Activated CD8-positive, alpha-beta memory T cell treated with anti-CD3 and anti-CD28 coated beads, Interleukin-2, amount 50 U/mL, for 4 hours (primary cell): ENCODE measurements at regions not wholly inside any gene's neighbourhood (a gene's known extent, or its start where the extent isn't known, plus 50 kb on each side); places are given as distances from the start of the nearest gene placed in this dataset.
"Not testable (repeated sequence)": the region's sequence is repeated elsewhere in the genome, so short reads cannot be mapped to it uniquely, and the experiment has no call there.

Experiments
- DNase-seq: peaks from one replicate; pipeline ENCODE4 v3.0.0-alpha.2; 2020

DNA sequence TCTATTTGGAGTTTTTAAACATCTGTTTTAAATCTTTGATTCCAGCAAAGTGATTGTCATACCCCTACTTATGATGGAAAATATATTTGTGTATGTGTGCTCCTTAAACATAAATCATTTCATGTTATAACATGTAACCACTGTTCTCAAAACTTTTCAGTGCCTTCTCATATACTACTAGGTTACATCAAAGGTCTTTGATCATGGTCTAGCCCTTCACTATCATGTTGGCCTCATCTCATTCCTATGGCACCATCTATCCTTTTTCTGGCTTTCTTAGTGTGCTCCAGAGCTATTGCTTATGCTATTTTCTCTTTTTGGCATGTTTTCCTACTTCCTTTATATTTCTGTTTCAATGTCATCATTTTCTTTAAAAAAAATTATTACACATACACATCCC lies 367.9 kb upstream of the SLC39A10 start:
- no peak for DNase-seq

GRCh38 chr2:195279840-195280427 lies 377.1 kb upstream of the SLC39A10 start:
- no peak for DNase-seq

DNA sequence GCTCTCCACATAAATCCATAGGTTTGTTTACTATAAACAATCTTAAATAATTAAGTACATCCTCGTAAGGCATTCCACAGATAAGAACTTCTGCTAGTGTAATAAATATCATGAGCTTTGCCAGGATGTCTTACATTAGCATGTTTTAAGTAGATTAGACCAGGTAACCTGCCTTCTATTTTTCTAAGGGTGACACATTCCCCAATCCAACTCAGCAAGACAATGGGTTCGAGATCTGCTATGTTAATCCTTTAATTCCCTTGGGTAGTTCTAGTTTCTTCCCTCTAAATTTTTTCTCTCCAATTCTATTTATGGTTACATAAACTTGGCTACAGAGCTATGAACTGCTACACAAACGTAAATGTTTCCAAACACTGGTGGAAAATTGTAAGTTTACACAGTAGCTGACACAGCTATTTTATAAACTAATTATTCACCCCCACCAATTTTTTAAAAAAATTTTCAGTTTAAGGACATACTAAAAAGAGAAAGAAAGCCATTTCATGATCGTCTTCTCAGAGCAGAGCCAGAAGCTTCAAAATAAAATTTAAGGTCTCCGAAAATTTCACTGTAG lies 386.5 kb upstream of the SLC39A10 start:
- DNase-seq, result no peak

DNA sequence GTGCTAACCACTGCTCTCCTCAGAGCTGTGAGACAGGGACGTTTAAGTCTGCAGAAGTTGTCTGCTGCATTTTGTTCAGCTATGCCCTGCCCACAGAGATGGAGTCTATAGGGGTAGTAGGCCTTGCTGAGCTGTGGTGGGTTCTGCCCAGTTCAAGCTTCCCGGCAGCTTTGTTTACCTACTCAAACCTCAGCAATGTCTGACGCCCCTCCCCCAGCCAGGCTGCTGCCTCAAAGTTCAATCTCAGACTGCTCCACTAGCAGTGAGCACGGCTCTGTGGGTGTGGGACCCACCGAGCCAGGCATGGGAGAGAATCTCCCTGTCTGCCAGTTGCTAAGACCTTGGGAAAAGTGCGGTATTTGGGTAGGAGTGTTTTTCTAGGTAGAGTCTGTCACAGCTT lies 387.8 kb upstream of the SLC39A10 start:
- DNase-seq, result no peak

- DNase-seq, result no peak
Observed at GRCh38 chr2:195257979-195258378, 399.0 kb upstream of the SLC39A10 start.

DNA sequence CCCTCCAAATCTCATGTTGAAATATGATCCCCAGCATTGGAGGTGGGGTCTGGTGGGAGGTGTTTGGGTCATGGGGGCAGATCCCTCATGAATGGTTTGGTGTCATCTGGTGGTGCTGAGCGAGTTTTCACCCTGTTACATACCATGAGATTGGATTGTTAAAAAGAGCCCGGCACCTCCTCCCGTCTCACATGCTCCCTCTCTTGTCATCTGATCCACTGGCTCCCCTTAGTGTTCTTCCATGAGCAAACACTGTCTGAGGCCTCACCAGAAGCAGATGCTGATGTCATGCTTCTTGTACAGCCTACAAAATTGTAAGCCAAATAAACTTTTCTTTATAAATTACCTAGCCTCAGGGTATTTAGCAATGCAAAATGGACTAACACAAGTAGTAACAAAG lies 405.0 kb upstream of the SLC39A10 start:
- no peak for DNase-seq

GRCh38 chr2:195251214-195251613 lies 405.8 kb upstream of the SLC39A10 start:
- no peak for DNase-seq

GRCh38 chr2:195238826-195239225 lies 418.2 kb upstream of the SLC39A10 start:
- DNase-seq, result no peak

DNA sequence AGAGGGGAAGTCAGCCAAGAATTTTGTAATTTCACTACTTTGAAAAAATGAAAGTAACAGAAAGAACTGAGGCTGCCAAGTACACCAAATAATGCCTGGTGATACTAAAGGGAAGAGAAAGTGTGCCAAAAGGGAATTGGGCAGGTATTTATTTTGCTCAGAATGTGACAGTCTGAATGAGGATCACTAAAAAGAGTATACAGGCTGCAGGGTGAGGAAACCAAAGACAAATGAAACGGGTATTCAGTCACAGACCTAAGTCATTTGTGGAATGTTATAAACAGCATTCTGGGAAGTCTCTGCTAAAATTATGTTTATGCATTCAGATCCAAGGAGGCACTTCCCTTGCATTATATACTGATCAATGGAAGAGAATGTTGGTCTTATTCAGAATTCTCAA lies 418.6 kb upstream of the SLC39A10 start:
- DNase-seq, result no peak

- not testable (repeated sequence) for DNase-seq
Observed at GRCh38 chr2:195228547-195228946, 428.5 kb upstream of the SLC39A10 start.

DNA sequence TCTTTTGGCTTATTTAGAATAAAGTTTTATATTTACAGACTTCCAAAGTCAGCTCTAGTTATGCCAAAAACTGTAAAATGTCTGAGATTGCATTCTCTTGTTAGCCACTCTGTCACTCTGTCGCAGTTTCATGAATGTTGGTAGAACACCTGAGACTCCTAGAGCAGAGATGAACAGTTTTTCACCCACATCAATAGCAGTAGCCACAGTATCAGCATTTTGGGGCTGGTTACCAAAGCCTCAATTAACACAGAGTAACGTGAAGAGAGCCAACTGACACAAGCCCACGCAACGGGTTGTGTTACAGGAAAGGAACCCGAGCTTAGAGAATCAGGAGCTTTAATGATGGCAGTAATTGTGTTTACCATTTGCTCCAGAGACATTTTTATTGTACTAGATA lies 443.0 kb upstream of the SLC39A10 start:
- no peak for DNase-seq

- DNase-seq, result no peak
Observed at GRCh38 chr2:195212586-195212985, 444.4 kb upstream of the SLC39A10 start.

GRCh38 chr2:195202163-195202845 lies 454.7 kb upstream of the SLC39A10 start:
- no peak for DNase-seq

GRCh38 chr2:195199864-195200263 lies 457.2 kb upstream of the SLC39A10 start:
- DNase-seq, result no peak

DNA sequence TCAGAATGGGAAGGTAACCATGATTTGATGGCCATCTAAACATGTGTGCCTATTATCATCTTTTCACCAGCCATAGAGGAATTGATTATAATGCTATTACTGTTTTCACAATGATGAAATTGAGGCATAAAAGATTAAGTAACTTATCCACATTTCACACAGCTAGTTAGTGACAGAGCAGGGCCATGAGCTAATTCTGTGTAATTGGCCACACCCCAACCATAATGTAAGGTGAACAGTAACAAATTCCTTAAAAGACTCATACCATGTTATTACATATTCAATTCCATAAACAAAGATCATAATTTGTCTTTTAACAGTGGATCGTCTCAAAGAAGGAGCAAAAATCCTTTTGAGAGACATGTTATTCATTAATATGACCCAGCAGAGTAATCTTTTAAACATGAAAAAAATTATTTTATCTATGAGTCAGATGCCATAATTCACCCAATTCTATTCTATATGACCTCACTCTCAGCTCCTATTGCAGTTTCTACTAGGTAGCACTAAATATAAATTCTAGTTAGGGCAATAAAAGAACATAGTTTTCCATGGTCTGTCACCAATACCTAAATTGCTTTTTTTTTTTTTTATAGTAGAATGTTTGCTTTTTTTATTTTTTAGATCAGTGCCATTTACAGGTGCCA lies 475.8 kb upstream of the SLC39A10 start:
- DNase-seq, result no peak

- no peak for DNase-seq
Observed at GRCh38 chr2:195168369-195168768, 488.7 kb upstream of the SLC39A10 start.

DNA sequence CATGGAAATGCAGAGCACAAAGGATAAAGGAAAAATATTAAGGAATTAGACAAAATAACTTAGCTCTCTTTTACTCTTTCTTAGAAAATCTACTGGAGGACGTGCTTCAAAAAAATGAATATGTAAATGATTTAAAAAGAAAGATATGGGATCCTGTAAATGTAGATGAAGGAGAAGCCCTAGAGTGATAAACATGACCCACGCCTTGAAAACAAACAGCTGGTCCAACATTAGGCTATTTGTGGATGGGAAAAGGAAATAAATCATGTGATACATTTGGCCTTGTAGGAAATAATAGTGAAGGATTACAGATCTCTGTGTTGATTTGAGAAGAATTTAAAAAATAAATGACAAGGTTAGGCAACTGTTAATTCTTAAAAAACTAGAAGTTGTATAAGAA lies 492.1 kb upstream of the SLC39A10 start:
- no peak for DNase-seq

DNA sequence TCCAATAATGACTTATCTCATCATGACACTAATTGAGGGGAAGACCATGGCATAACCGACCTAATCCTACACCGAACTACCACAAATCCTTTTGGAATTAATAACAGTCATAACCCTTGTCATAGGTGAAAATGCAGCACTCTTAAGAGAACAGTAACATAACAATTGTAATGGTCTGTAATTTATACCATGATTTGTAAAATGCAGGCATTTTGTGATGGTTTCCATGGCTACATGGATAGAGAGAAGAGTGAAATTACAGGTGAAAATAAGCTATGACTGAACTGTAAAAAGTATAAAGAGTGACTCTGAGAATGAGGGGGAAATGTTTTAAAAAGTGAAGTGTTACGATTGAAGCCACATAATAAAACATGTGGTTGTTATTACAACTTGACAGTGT lies 494.1 kb upstream of the SLC39A10 start:
- no peak for DNase-seq

GRCh38 chr2:195162194-195162593 lies 494.8 kb upstream of the SLC39A10 start:
- DNase-seq, result no peak

DNA sequence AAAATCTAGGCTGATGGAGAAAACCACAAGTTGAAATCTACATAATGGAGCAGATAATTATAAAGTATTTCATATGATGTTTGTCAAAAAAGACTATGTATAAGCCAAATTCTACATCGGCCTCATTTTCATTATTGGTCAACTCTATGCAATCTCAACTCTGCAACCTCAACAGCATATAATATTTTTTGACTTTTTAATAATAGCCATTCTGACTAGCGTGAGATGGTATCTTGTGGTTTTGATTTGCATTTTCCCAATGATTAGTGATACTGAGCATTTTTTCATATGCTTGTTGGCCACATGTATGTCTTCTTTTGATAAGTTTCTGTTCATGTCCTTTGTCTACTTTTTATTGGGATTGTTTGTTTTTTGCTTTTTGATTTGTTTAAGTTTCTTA lies 496.1 kb upstream of the SLC39A10 start:
- no peak for DNase-seq

- DNase-seq, result no peak
Observed at GRCh38 chr2:195151711-195152110, 505.3 kb upstream of the SLC39A10 start.

GRCh38 chr2:195150819-195151218 lies 506.2 kb upstream of the SLC39A10 start:
- no peak for DNase-seq

GRCh38 chr2:195148004-195148403 lies 509.0 kb upstream of the SLC39A10 start:
- DNase-seq, result no peak
